H1 (cell line): ENCODE measurements at regions not wholly inside any gene's neighbourhood (a gene's known extent, or its start where the extent isn't known, plus 50 kb on each side); places are given as distances from the start of the nearest gene placed in this dataset.
"Not testable (repeated sequence)": the region's sequence is repeated elsewhere in the genome, so short reads cannot be mapped to it uniquely, and the experiment has no call there.

Experiments
- CTCF ChIA-PET: fragments of 300-600 bp; sonication (Branson Sonifier 250); formaldehyde crosslinking; loops from one replicate; lab custom pipeline; 2021; ENCODE audit not compliant: partially characterized antibody; lab: Charles Lee
- POLR2A ChIA-PET: fragments of 300-600 bp; sonication (Branson Sonifier 250); formaldehyde crosslinking; loops from one replicate; lab custom pipeline; 2021; ENCODE audit warnings: inconsistent platforms; ENCODE audit not compliant: partially characterized antibody; lab: Charles Lee
- DNase-seq, 2 experiments: peaks; one replicate each; pipeline versions ENCODE4 v3.0.0 to v3.0.0-alpha.2; 2010 to 2022; ENCODE audit warnings: low spot score in 2 of 2, low read depth in 1 of 2, mixed read lengths in 1 of 2
- FAIRE-seq: peaks from 2 replicates; lab custom pipeline; 2011; peaks lifted over from hg19 to GRCh38; lab: Jason Lieb, UNC
- H2AFZ ChIP-seq: 2 replicates; pipeline ENCODE4 v1.8.1; 2012; ENCODE audit warnings: low read length, inconsistent platforms
- H2AK5ac ChIP-seq: 2 replicates; pipeline ENCODE4 v1.6.1; 2013; ENCODE audit warnings: low read depth, low read length
- H2BK120ac ChIP-seq: replicated peaks from 2 replicates; pipeline ENCODE3; 2013; ENCODE audit warnings: low read depth, low read length, inconsistent platforms
- H2BK12ac ChIP-seq: 2 replicates; pipeline ENCODE4 v1.6.1; 2013; ENCODE audit warnings: low read depth, low read length
- H2BK15ac ChIP-seq: 2 replicates; pipeline ENCODE4 v1.6.1; 2013; ENCODE audit warnings: low read length
- H2BK20ac ChIP-seq: 2 replicates; pipeline ENCODE4 v1.6.1; 2013; ENCODE audit warnings: low read length
- H2BK5ac ChIP-seq: 2 replicates; pipeline ENCODE4 v1.6.1; 2013; ENCODE audit warnings: low read depth, low read length
- H3K14ac ChIP-seq: 2 replicates; pipeline ENCODE4 v1.6.1; 2013; ENCODE audit warnings: inconsistent platforms; ENCODE audit not compliant: insufficient read length
- H3K18ac ChIP-seq: 2 replicates; pipeline ENCODE4 v1.6.1; 2013; ENCODE audit warnings: low read length; ENCODE audit errors: extremely low read depth
- H3K23ac ChIP-seq: 2 replicates; pipeline ENCODE4 v1.6.1; 2013; ENCODE audit warnings: inconsistent platforms; ENCODE audit not compliant: insufficient read length
- H3K23me2 ChIP-seq: 2 replicates; pipeline ENCODE4 v1.6.1; 2013; ENCODE audit warnings: low read depth, low read length
- H3K27ac ChIP-seq: 2 replicates; pipeline ENCODE4 v1.6.1; 2011; ENCODE audit warnings: low read depth, low read length, inconsistent platforms
- H3K27me3 ChIP-seq, 4 experiments: replicated peaks in 1 of 4; 1 replicate in 1 of 4; 2 replicates in 3 of 4; pipeline versions ENCODE4 v1.6.1 to v1.8.1; 2011 to 2013; ENCODE audit warnings: low read length in 3 of 4, mild to moderate bottlenecking in 3 of 4, inconsistent platforms in 2 of 4, mixed read lengths in 2 of 4, moderate library complexity in 1 of 4; ENCODE audit not compliant: control insufficient read depth in 3 of 4, insufficient read depth in 3 of 4; ENCODE audit errors: extremely low read depth in 1 of 4
- H3K36me3 ChIP-seq, 4 experiments: 2 replicates each; pipeline versions ENCODE4 v1.6.1 to v1.8.1; 2011 to 2013; ENCODE audit warnings: mild to moderate bottlenecking in 4 of 4, low read length in 3 of 4, moderate library complexity in 2 of 4, control low read depth in 1 of 4, inconsistent platforms in 1 of 4; ENCODE audit not compliant: insufficient read depth in 4 of 4, control insufficient read depth in 2 of 4
- H3K4ac ChIP-seq: replicated peaks from 2 replicates; pipeline ENCODE3; 2013; ENCODE audit warnings: low read length, low read depth, mixed read lengths, inconsistent platforms; ENCODE audit not compliant: insufficient read length
- H3K4me1 ChIP-seq, 4 experiments: replicated peaks in 1 of 4; 1 replicate in 1 of 4; 2 replicates in 3 of 4; pipeline versions ENCODE4 v1.6.1 to v1.8.1; 2011 to 2013; ENCODE audit warnings: low read length in 3 of 4, inconsistent platforms in 2 of 4, mixed read lengths in 1 of 4; ENCODE audit not compliant: insufficient read depth in 4 of 4, control insufficient read depth in 3 of 4
- H3K4me2 ChIP-seq, 2 experiments: 2 replicates each; pipeline versions ENCODE4 v1.6.1 to v1.8.1; 2011 to 2013; ENCODE audit warnings: low read depth in 2 of 2, low read length in 2 of 2, control low read depth in 1 of 2, inconsistent platforms in 1 of 2, mild to moderate bottlenecking in 1 of 2; ENCODE audit not compliant: insufficient read depth in 1 of 2
- H3K4me3 ChIP-seq, 4 experiments: fragments of 200-600, 300-600 bp in 1 of 4; sonication (generic), shearing (Covaris generic), sonication (Bioruptor Twin) in 1 of 4; 2 replicates each; pipeline versions ENCODE4 v1.5.1 to v1.8.1; 2011 to 2016; ENCODE audit warnings: low read length in 4 of 4, low read depth in 3 of 4, control low read depth in 2 of 4, inconsistent platforms in 2 of 4, mild to moderate bottlenecking in 2 of 4, mixed read lengths in 1 of 4, moderate library complexity in 1 of 4; ENCODE audit not compliant: insufficient read depth in 2 of 4; ENCODE audit errors: extremely low read depth in 1 of 4
- H3K56ac ChIP-seq: replicated peaks from 2 replicates; pipeline ENCODE3; 2013; ENCODE audit warnings: low read depth, mild to moderate bottlenecking, mixed read lengths, low read length, inconsistent platforms; ENCODE audit not compliant: insufficient read length
- H3K79me1 ChIP-seq: 2 replicates; pipeline ENCODE4 v1.6.1; 2013; ENCODE audit warnings: low read depth, low read length, control low read depth
- H3K79me2 ChIP-seq, 2 experiments: 2 replicates each; pipeline versions ENCODE4 v1.6.1 to v1.8.1; 2012 to 2013; ENCODE audit warnings: low read length in 2 of 2, mild to moderate bottlenecking in 2 of 2, inconsistent platforms in 1 of 2; ENCODE audit not compliant: insufficient read depth in 2 of 2, control insufficient read depth in 1 of 2
- H3K9ac ChIP-seq, 4 experiments: replicated peaks in 1 of 4; 1 replicate in 1 of 4; 2 replicates in 3 of 4; pipeline versions ENCODE4 v1.6.1 to v1.8.1; 2011 to 2013; ENCODE audit warnings: low read depth in 3 of 4, low read length in 3 of 4, control low read depth in 2 of 4, mild to moderate bottlenecking in 2 of 4, moderate library complexity in 2 of 4, inconsistent platforms in 1 of 4; ENCODE audit errors: extremely low read depth in 1 of 4
- H3K9me3 ChIP-seq, 2 experiments: 2 replicates each; pipeline versions ENCODE4 v1.6.1 to v1.8.1; 2012 to 2013; ENCODE audit warnings: mild to moderate bottlenecking in 2 of 2, moderate library complexity in 2 of 2, control low read depth in 1 of 2, inconsistent platforms in 1 of 2, low read depth in 1 of 2, low read length in 1 of 2, mixed read lengths in 1 of 2; ENCODE audit not compliant: insufficient read depth in 2 of 2
- H4K20me1 ChIP-seq, 2 experiments: replicated peaks in 1 of 2; 2 replicates each; pipeline versions ENCODE3 to v1.8.1; 2011 to 2013; ENCODE audit warnings: inconsistent platforms in 2 of 2, low read length in 2 of 2, mild to moderate bottlenecking in 1 of 2; ENCODE audit not compliant: insufficient read depth in 2 of 2, control insufficient read depth in 1 of 2
- H4K5ac ChIP-seq: 2 replicates; pipeline ENCODE4 v1.6.1; 2013; ENCODE audit warnings: low read length, low read depth, mixed read lengths, inconsistent platforms; ENCODE audit not compliant: insufficient read length
- H4K8ac ChIP-seq: 2 replicates; pipeline ENCODE4 v1.8.0; 2013; ENCODE audit warnings: mild to moderate bottlenecking, moderate library complexity, low read length, inconsistent platforms; ENCODE audit not compliant: insufficient read depth; ENCODE audit errors: extremely low read depth
- H4K91ac ChIP-seq: replicated peaks from 2 replicates; pipeline ENCODE3; 2013; ENCODE audit warnings: low read length, mixed read lengths, inconsistent platforms; ENCODE audit not compliant: insufficient read length

DNA sequence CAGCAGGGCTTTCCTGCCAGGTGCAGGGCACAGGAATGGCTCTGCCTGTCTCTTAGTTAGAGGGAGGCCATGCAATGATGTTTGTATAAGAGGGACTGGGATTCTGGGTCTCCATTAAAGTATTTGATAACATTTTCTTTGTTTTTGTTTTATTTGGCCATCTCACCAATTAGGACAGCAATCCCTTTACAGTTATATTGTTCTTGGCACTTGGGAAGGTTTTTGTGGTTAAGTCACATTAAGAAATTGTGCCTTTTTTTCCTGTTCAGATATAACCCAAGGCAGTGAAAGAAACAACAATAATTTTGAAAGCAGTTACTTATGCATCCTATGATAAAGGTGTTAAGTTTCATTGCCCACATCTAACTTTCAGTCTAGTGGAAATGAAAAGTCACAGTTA lies 237.4 kb upstream of the PRSS58 start:
- H3K27me3 ChIP-seq, H2AK5ac ChIP-seq, H3K23me2 ChIP-seq, H4K91ac ChIP-seq, H3K9ac ChIP-seq, H2BK20ac ChIP-seq, H3K79me1 ChIP-seq, H3K9me3 ChIP-seq, H3K18ac ChIP-seq, H3K56ac ChIP-seq, H3K36me3 ChIP-seq, H3K14ac ChIP-seq, H2BK5ac ChIP-seq, H3K79me2 ChIP-seq, H4K8ac ChIP-seq, FAIRE-seq, H3K27ac ChIP-seq, H2BK12ac ChIP-seq, H4K5ac ChIP-seq, H3K4ac ChIP-seq, H2BK15ac ChIP-seq, H3K4me2 ChIP-seq, POLR2A ChIA-PET, H2AFZ ChIP-seq, DNase-seq, H3K4me3 ChIP-seq, H4K20me1 ChIP-seq, H2BK120ac ChIP-seq, H3K23ac ChIP-seq, H3K4me1 ChIP-seq: not testable (repeated sequence)
- CTCF ChIA-PET, result interaction anchor here (0.7 to 32.4 kb wide), 20 partner anchors 11 to 194 kb away, joined by 3 to 665 read pairs (median 6); no protein-coding TSS in a partner anchor
